Activated CD8-positive, alpha-beta memory T cell treated with anti-CD3 and anti-CD28 coated beads for 48 hours (primary cell): ENCODE measurements at regions not wholly inside any gene's neighbourhood (a gene's known extent, or its start where the extent isn't known, plus 50 kb on each side); places are given as distances from the start of the nearest gene placed in this dataset.
"Not testable (repeated sequence)": the region's sequence is repeated elsewhere in the genome, so short reads cannot be mapped to it uniquely, and the experiment has no call there.

Experiments used
- DNase-seq, 3 experiments: peaks; one replicate each; pipeline ENCODE4 v3.0.0-alpha.2; 2020; ENCODE audit warnings: low read depth in 2 of 3, low spot score in 2 of 3

DNA sequence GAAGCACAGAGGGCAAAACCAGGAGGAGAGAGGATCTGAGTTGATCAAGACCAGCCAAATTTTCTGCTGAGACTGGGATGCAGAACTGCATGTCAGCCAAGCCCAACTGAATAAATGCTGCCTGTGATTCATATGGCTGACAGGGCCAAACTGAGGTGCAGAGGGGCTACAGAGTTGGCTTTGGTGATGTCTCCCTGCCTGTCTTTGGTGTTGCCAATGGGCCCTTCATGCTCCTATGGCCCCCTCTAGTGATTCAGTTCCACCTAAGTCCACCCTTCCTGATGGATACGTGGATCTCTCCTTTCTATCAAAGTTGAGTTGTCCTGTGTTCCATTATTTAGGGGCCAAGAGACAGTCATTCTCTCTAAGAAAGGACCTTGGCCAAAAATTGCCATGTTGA lies 163.6 kb upstream of the TLE4 start:
- DNase-seq = no peak

DNA sequence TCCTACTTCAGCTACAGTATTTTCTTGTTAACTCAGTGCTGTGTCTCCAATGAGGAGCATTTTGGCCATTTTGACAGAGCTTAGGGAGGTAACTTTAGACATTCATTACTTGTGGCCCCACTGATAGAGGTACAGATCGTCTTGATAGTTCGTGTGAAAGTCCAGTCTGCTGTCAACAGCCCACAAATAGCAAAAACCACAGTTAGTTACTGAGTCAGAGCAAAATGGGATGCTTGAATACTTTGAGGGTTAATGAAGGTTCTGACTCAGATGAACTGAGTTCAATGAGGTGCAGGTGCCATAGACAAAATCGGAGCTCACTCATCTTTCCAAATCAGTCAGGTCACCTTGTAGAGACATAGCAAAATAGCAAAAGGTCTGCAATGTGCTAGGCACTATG lies 163.1 kb upstream of the TLE4 start:
- no peak for DNase-seq

DNA sequence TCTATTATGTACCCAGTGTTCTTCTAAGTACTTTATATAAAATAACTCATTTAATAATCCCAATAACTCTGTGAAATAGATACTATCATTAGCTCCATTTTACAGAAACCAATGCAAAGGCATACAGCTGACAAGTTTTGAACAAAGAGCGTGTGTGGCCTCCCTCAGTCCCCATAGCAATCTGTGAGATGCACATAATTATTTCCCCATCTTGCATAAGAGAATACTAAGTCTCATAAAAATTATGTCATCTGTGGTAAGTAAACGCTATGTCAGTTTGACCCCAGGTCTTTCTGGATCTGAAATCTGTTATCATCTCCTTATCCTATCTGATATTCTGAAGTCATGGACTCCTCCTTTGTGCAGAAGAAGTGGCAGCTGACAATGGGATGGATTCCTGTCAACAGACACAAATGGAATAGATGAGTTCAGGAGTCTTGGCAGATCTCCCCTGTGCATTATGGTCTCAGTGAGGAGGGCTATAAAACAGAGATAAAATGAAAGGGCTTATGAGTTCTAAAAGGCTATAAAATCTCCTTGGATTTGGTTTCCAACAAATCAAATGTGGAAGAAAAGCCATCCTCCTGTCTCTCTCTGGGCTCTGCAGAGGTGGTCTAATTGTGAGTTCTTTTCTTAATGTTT lies 162.5 kb upstream of the TLE4 start:
- no peak for DNase-seq

DNA sequence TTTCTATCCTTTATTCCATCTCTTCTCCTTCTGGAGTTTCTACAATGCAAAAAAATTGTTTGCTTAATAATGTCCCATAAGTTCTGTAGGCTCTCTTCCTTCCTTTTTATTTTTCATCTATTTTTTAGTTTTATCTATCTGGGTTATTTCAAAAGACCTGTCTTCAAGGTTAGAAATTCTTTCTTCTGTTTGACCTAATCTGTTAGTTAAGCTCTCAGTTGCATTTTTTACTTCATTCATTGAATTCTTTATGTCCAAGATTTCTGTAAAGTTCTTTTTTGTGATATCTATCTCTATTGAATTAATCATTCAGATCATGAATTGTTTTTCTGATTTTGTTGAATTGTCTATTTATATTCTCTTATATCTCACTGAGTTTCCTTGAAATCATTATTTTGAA lies 145.9 kb upstream of the TLE4 start:
- no peak for DNase-seq

DNA sequence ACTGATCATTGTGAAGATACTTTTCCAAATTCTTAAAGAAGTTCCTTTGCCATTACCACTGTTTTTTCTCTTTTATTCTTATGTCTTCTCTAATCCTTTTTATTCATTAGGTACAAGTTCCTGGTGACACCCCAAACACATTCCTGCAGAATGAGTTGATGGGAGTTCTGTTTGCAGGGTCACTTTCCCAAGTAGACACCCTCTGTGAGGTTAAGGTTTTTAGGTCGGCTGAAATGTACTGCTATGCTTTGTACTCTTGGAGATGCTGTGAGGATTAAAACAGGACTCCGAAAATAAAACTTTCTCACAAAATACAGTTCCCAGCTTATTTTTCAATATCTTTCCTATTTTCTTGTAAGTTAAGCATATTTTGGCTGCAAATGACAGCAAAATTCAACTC lies 143.3 kb upstream of the TLE4 start:
- DNase-seq = no peak

DNA sequence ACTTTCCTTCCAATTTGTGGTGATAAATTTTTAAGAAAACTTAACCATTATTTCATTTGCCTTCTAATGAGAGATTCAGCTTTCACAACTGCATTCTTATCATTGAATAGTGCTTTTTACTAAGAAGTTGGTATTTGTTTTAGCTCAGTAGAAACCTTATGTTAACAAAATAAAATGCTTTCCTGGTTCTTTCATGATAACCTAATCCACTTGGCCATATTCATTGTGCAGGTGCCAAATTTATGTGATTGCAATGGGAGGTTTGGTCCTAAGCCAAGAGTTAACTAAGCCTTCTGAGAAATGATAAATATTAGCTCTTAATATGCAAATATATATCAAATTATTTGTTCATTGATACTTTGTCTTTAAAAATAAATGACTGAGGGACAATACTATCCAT lies 141.1 kb upstream of the TLE4 start:
- no peak for DNase-seq

DNA sequence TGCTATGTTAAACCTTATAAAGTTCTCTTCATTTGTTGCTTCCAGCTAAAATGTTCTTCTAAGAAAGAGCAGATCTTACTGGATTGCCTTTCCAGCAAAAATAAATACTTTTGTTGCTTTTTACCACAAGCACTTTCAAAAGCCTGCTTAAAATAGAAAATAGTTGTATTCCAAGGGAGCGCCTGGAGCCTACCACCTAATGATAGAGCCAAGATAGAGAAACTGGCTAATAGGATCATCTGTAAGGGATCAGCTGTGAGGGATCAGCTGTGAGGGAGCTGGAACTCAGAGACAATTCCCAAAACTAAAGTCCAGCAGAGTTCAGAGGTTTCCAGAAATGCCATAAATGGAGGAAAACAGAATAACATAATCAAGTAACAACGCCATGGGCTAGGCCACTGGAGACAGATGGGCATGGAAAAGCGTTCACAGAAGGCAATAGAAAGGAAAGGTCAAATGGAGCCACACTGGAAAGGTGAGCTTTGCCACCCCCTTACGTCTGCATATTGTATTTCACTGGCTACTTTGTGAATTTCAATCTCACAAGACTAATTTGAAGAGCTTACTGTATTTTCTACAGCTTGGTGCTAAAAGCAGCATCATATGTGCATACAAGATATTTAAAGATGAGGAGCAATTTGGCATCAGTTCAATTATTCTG lies 140.6 kb upstream of the TLE4 start:
- no peak for DNase-seq

DNA sequence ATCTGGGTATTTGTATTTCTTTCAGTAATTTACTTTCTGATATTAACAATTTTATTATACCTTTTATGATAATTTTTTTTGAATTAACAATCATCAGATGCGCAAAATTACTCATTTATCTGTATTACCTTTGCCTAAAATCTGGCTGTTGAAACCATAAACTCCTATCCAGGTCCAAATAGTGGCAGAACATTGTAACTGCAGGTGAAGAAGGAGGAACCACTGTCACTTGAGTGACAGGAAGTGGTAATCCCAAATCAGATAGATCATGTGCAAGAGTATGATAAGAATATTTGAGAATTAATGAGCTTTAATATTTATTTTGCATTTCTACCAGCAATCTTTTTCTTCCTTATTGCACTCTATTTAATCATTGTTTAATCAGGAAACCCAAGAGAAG lies 139.3 kb upstream of the TLE4 start:
- DNase-seq = no peak

DNA sequence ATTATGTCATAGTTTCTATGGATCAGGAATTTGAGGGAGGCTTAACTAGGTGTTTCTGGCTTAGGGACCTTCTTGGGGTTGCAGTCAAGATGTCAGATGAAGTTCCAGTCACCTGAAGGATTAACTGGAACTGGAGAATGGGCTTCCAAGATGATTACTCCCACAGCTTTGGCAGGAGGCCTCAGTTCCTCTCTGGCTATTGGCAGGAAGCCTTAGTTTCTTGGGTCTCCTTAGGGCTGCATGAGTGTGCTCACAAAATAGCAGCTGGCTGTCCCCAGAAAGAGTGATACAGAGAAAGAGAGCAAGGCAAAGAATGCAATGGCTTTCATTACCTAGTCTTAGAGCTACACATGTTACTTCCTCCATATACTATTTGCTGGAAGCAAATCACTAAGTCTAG lies 138.1 kb upstream of the TLE4 start:
- no peak for DNase-seq

DNA sequence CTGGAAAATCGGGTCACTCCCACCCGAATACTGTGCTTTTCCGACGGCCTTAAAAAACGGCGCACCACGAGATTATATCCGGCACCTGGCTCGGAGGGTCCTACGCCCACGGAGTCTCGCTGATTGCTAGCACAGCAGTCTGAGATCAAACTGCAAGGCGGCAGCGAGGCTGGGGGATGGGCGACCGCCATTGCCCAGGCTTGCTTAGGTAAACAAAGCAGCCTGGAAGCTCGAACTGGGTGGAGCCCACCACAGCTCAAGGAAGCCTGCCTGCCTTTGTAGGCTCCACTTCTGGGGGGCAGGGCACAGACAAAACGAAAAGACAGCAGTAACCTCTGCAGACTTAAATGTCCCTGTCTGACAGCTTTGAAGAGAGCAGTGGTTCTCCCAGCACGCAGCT lies 132.5 kb upstream of the TLE4 start:
- not testable (repeated sequence) for DNase-seq

DNA sequence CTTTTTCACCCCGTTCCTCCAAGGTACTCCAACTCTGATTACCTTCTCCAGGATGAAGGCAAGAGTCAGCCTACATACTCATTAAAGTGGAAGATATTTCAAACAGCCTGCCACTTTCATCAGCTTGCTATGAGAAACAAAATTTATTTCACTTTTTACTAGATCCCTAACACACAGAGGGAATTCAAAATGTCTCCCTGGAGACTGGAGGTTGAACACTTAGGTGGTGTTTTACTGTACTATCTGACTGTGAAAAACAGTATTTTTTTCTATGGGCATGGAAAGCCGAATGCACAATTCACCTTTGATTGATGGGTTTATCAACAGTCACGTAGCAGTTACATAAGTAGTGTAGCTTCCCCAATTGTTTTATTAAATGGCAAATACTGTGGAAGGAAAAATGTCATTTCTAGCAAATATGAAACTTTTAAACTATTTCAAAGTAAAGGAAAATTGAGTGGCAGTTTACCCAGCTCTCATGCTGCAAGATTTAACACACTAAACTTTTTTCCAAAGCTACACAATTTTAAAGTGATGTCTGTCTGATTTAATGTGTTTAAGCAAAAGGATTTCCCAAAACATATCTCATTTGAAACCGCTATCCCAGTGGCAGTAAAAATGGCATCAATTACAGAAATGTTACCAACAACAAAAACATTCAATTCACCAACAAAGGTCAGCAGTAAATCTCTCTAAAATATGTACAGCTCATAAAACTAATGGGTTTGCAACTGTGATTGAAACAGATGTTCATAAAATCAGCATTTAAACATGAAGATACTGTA lies 125.0 kb upstream of the TLE4 start:
- no peak for DNase-seq

DNA sequence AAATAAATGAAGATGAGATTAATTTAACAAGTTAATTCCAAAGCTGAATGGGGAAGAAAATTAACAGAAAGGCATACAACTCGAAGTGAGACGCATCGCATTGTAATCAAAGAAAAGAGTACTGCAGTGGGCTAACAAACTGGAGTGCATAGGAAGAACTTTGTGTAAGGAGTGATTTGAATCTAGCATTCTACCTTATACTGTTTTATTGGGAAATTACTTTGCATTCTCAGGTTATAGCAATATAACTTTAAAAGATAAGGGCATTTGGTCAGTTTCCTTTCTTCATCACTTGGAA lies 124.5 kb upstream of the TLE4 start:
- no peak for DNase-seq

DNA sequence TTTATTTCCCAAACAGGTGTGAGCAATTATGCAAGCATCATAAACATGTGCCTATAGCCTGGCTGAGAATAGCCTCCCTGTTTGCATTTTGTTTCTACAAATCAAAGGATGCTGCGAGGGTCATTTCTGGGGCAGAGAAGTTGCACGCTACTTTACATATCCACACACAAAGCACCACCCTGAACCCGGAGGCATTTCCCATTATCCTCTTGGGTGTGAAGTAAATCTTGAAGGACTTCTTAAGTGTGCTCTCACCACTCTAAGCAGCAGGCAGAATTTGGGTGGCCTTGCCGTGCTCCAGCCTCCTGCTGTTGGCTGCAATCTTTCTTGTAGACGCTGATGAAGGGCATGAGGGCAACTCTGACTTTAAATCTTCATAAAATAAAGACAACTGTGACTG lies 124.0 kb upstream of the TLE4 start:
- DNase-seq = no peak

DNA sequence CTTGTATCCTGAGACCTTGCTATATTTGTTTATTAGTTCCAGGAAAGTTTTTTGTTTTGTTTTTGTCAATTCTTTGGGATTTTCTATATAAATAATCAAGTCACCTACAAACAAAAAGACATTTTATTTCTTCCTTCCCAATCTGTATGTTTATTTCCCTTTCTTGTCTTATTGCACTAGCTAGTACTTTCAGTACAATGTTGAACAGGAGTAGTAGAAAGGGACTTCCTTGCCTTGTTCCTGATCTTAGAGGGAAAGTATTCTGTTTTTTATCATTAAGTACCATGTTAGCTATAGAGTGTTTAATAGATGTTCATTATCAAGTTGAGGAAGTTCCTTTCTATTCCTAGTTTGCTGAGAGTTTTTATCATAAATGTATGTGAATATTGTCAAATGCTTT lies 119.5 kb upstream of the TLE4 start:
- DNase-seq = no peak

DNA sequence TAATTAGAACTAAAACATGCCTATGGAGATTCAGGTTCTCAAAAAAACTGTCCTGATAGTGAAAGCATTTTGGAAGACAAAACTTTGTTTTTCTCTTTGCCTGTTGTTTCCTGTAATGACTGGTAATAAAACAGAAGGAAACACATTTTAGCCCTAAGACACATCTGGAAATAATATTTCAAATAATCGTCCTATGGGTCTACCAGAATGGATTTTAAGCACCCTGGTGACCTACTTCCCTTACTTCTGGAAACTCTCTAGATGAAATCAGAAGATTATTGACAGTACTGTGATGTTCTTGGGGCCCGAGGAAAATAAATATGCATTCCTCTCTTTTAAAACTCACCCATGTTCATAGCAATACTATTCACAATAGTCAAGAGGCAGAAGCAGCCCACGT lies 110.1 kb upstream of the TLE4 start:
- no peak for DNase-seq

DNA sequence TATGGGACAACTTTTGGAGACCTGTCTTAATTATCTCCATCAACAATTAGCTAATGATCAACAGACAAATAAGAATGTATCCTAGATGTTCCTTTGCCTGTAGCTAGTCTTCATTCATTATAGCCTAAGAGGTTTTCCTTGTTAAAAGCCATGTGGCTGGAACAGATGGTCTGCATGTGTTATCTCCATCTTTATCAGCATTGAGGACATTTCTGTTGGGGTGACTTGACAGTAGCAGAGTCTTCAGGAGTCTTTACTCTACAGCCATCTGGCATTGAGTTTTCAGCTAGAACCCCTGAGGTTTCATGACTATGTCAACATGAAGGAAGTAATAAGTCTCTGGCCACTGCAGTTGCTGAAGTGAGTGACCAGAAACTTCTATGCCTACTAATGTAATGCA lies 106.6 kb upstream of the TLE4 start:
- no peak for DNase-seq

DNA sequence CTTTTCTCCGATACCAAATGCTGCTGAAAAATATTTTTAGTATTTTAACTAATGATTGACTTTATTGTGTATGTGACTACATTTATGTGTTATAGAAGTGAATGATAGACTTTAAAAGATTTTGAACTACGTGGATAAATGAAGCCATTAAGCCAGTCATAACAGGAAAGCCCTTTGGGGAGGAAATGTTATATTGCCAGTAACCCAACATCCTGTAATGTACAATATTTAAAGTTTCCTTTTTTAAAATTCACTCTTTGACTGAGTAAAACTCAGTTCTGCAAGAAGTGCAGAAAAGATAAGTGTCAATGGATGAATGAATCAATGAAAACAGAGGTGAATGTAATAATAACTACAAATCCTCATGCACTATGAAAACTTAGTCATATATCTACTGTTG lies 102.6 kb upstream of the TLE4 start:
- DNase-seq = no peak

DNA sequence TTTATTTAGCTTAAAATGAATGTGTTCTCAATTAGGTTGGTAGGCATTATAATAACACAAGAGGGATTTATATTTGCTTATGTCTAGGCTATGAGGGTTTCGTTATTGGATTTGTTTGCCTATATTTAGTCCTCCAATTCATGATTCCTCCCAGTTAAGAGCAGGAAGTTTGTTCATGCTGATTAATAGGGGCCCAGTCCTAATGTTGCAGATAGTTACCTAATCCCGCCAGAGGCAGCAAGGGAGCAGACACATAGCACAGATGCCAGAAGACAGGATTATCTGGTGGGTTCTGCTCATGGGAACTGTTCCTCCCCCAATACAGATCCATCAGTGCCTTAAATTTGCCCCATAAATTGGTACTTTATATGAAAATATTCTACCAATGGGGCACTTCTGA lies 100.8 kb upstream of the TLE4 start:
- no peak for DNase-seq

DNA sequence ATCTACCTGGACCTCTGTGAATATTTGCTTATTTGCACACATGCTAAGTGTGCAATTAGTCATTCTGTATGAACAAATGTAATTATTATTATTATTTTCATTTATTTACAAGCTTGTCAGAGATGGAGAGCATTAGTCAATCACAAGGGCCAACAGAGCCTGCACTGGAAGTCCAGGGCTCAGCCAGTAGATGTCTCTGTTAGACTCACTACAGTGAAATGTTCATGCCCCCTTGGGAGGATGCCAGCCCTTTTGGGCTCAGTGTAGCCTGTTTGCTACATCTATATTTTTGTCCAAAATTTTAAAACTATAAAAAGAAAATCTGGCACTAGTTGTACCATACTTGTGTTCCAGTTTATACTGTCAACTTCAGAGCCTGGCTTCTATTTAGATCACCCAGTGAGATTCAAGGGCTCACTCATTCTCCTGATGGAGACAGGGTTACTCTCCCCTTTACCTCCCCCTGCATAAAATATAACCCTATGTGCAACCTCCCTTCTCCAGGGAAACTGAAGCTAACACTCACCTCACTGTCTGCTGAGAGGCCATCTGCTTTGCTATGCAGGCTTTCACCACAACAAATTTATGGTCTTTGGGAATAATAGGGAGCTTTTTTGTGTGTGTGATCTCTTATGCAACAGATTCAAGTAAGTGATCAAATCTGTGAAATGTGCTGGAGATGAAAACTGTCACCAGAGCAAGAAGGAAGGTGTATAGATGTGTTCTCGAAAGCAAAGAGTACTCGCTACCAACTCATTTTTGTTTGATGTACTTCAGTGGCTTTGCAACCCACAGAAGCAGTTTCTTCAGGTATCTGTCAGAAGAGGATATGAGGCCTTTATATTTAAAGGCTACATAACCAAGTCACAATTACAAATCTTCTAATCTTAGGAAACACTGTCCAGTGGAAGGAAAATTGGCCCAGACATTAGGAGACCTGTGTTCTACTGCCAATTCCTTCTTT lies 99.9 kb upstream of the TLE4 start:
- no peak for DNase-seq

DNA sequence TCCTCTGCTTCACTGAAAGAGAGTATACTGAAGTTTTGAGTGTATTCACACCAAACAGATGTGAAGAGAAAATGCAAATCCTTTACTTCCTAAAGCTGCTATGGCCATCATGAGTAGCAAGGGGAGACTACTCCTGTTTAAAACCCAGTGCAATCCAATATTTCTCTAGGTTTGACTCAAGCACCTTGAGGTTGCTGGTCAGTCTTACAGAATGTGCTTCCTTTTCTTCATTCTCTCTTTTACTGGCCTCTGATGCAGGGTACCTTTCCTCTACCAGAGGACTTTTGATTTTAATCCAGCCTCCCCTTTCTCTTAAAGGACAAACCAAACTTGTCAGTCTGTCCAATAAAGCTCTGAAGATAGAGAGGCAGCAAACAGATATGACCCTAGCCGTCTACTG lies 98.1 kb upstream of the TLE4 start:
- no peak for DNase-seq

DNA sequence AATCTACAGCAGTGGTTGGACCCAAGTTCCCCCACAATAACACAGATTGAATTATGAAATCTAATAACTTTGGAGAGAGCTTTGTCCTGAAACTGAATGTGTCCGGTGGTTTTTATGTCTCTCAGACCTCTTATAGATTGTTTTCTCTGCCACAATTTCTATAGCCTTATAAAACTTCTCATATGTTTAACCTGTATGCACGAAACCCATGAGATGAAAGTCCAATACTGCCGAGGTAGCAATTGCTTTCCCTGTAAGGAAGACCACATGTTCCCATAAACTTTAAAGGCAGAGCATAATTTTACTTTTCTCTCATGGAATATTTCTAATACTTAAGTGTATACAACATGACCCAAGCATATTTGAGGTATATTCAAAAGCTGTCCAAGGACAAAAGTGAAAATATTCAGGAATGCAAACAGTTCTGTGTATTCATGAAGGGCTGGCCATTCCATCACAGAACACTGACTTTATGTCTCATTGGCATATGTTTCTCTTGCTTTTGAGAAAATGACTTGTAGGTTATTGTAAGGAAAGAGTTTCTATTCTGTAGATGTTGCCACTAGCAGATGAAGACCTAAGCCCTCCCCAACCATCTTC lies 94.4 kb upstream of the TLE4 start:
- DNase-seq = no peak
